Pancreas (tissue), 10 donors: ENCODE measurements at regions not wholly inside any gene's neighbourhood (a gene's known extent, or its start where the extent isn't known, plus 50 kb on each side); places are given as distances from the start of the nearest gene placed in this dataset.
"Not testable (repeated sequence)": the region's sequence is repeated elsewhere in the genome, so short reads cannot be mapped to it uniquely, and the experiment has no call there.

Experiments used
- ATAC-seq, 4 donors: fragments of 200-7000 bp; cut with Tn5 transposase; one replicate each; pipeline versions ENCODE4 v1.8.0 to v1.9.1; 2020; ENCODE audit warnings: mild to moderate bottlenecking in 4 of 4, moderate library complexity in 4 of 4
- DNase-seq, 6 donors: peaks; one replicate each; pipeline ENCODE4 v3.0.0-alpha.2; 2020
- FAIRE-seq: peaks from 2 replicates; lab custom pipeline; 2012; peaks lifted over from hg19 to GRCh38; lab: Jason Lieb, UNC
- H3K27ac ChIP-seq, 4 donors: fragments of 200-600 bp; sonication (generic); 1 replicate in 3 of 4; 2 replicates in 1 of 4; pipeline versions ENCODE4 v1.5.0 to v1.8.0; 2020
- H3K27me3 ChIP-seq, 4 donors: fragments of 200-600 bp; one replicate each; pipeline ENCODE4 v1.8.0; 2021
- H3K36me3 ChIP-seq, 3 donors: fragments of 200-600 bp; sonication (generic) in 1 of 3; one replicate each; pipeline versions ENCODE4 v1.5.0 to v1.8.0; 2020 to 2021
- H3K4me1 ChIP-seq, 3 donors: fragments of 200-600 bp; one replicate each; pipeline ENCODE4 v1.8.0; 2021
- H3K4me3 ChIP-seq, 4 donors: fragments of 200-600 bp; sonication (generic) in 2 of 4; one replicate each; pipeline versions ENCODE4 v1.5.0 to v1.8.0; 2020 to 2021
- H3K9me3 ChIP-seq, 4 donors: fragments of 200-600 bp; one replicate each; pipeline ENCODE4 v1.8.0; 2021
- WGBS, 2 donors: extraction: QIAGEN DNeasy Blood & Tissue Kit; methylation state at CpG; one replicate each; pipeline ENCODE4 v1.1.7; 2013; 5-methylcytosine and 5-hydroxymethylcytosine counted together
- intact Hi-C, 3 donors: fragments of 100-400 bp; cut with DNase I; formaldehyde crosslinking; loops; one replicate each; pipeline versions ENCODE4 v1.11.1 to v1.14.2; 2022
- TF ChIP-seq, protein P1 (sequence below), 4 donors: fragments of 200-600 bp; sonication (generic) in 3 of 4; IDR thresholded peaks; one replicate each; pipeline versions ENCODE4 v1.5.0 to v1.8.0; 2021; ENCODE audit warnings: antibody characterized with exemption in 4 of 4
- donor health status: healthy with polysubstance abuse.
- donor health status: DM: no; HTN: no; CAD: no; lungs with moderate emphysema.
- donor health status: DM: no; HTN: no; CAD: no.
- donor health status: control.
- donor health status: control.
- donor health status: Bipolar disorder and iron deficiency.
- donor health status: DM: yes; HTN: yes; CAD: no.
- donor health status: DM: no; HTN: no; CAD: no.
- donor health status: DM: no; HTN: no; CAD: no.
- donor health status: DM: yes; HTN: yes; CAD: no.

DNA sequence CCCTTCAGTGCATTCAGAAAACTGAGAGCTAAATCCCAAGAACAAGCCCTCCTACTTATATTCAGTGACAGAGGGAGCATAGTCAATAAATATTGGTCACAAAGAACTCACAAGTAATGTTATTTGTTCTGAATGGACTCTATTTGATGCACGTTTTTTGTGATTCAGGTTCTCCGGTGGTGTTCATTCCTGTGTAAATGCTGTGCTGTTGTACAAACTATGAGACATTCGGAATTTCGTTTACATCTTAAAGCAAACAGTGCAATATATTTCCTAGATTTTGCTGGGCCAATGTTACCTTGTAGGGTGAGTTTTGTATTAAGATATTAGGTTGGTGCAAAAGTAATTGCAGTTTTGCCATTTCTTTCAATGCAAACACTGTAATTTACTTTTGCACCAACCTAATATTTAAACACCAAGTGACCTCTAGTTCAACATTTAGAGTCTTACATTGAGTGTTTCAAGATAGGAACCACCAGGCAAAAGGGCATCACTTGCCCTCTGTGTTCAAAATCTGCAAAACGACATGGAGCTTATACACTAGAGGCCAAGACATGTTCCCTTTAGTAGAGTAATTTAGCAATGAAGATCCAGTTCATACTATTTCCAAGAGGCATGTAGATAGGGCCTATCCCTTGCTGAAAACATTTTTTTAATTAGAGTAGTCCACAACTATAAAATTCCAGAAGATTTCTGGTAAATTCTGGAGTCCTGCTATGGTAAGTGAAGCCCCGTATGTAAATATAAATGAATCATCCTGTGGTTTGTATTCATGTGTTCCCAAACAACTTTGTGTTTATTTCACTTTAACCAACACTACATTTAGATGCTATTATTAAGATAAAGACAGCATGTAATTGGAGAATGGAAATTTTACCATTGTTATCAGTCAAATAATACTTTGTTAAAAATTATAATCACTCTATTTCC is 444.0 kb upstream of the PTGER4 start:
- 69 to 72% methylated on average over 6 of the region's 6 CpGs for WGBS, 2 donors
- no peak for ATAC-seq
- Histone ChIP-seq H3K27ac (no peak overlapping the region), H3K9me3 (no peaks in the 10 kb centered on the region), H3K4me3 (no peak overlapping the region), H3K36me3 (no peaks in the 10 kb centered on the region), H3K4me1 (no peaks in the 10 kb centered on the region), H3K27me3 (no peaks in the 10 kb centered on the region)
- TF ChIP-seq, protein P1, sequence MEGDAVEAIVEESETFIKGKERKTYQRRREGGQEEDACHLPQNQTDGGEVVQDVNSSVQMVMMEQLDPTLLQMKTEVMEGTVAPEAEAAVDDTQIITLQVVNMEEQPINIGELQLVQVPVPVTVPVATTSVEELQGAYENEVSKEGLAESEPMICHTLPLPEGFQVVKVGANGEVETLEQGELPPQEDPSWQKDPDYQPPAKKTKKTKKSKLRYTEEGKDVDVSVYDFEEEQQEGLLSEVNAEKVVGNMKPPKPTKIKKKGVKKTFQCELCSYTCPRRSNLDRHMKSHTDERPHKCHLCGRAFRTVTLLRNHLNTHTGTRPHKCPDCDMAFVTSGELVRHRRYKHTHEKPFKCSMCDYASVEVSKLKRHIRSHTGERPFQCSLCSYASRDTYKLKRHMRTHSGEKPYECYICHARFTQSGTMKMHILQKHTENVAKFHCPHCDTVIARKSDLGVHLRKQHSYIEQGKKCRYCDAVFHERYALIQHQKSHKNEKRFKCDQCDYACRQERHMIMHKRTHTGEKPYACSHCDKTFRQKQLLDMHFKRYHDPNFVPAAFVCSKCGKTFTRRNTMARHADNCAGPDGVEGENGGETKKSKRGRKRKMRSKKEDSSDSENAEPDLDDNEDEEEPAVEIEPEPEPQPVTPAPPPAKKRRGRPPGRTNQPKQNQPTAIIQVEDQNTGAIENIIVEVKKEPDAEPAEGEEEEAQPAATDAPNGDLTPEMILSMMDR (IDR thresholded peaks at IDR 0.05) = no peak
- FAIRE-seq = no peak
- DNase-seq = no peak
- intact Hi-C loops = no loop called here

DNA sequence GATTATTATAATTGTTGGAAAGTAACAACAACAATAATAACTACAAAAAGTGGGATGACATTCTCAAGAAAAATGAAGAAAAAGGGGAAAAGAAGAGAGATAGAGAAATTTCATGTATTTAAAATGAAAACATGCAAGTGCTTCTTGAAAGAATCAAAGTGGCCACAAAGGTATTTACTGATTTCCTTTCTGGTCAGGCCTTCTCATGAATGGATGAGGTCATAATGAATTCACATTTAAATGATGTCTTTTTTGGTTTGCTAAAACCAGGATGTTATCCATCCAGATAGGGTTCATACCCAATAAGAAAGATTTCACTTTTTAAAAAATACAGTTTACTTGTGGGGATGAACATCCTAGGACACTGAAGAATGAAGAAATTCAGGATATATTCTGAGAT is 446.4 kb upstream of the PTGER4 start:
- DNase-seq (no peak), FAIRE-seq (no peak), ATAC-seq (no peak)
- intact Hi-C loops = no loop called here
- Histone ChIP-seq H3K4me1 (no peaks in the 10 kb centered on the region), H3K36me3 (no peaks in the 10 kb centered on the region), H3K27ac (no peak overlapping the region), H3K27me3 (no peaks in the 10 kb centered on the region), H3K4me3 (no peak overlapping the region), H3K9me3 (no peaks in the 10 kb centered on the region)
- TF ChIP-seq, protein P1 (IDR thresholded peaks at IDR 0.05) = no peak

DNA sequence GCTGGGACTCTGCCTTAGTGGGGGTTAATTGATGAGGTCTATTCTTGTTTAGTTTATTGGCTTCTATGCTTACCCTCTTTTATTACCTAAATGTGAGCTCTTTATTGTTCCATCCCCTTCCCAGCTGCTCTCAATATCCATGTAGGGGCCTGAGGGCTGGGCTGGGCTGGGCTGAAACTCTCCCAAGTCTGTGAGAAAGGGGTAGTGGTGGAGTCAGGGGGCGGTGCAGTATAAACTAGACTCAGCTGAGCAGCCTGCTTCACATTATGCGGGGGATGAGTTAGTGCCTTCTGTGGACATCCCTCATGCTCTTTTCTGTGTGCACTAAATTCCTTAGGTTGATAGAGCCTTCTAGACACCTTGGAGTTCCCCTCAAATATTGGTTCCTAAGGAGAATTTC is 451.8 kb upstream of the PTGER4 start:
- Histone ChIP-seq H3K4me1 (no peaks in the 10 kb centered on the region), H3K9me3 (no peaks in the 10 kb centered on the region), H3K27ac (no peak overlapping the region), H3K4me3 (no peak overlapping the region), H3K27me3 (no peaks in the 10 kb centered on the region), H3K36me3 (no peaks in the 10 kb centered on the region)
- intact Hi-C loops = no loop called here
- FAIRE-seq (no peak), DNase-seq (no peak), ATAC-seq (no peak)
- TF ChIP-seq, protein P1 (IDR thresholded peaks at IDR 0.05) = no peak
- WGBS, 2 donors = 96 to 98% methylated on average over 2 of the region's 2 CpGs

DNA sequence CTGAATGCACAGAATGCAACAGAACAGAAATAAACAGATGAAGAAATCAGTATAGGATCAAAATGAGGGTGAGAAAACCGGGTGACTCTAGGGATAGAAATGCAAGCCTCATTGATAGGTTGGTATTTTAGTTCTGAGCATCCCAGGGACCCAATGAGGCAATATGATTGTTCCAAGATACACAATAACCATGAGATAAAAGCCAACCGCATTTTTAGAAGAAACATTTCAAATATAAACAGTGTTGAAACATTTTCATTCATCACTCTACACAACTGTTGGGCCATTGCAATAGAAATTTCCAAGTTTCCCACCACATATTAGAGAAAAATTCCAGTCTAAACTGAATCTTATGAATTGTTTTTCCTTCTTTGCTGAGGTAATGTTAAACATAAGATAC is 452.3 kb upstream of the PTGER4 start:
- Histone ChIP-seq H3K27ac (no peak overlapping the region), H3K9me3 (no peaks in the 10 kb centered on the region), H3K4me3 (no peak overlapping the region), H3K36me3 (no peaks in the 10 kb centered on the region), H3K4me1 (no peaks in the 10 kb centered on the region), H3K27me3 (no peaks in the 10 kb centered on the region)
- intact Hi-C loops = no loop called here
- WGBS, 2 donors = 59 to 65% methylated on average over 2 of the region's 2 CpGs
- FAIRE-seq (no peak), DNase-seq (no peak), ATAC-seq (no peak)
- TF ChIP-seq, protein P1 (IDR thresholded peaks at IDR 0.05) = no peak

DNA sequence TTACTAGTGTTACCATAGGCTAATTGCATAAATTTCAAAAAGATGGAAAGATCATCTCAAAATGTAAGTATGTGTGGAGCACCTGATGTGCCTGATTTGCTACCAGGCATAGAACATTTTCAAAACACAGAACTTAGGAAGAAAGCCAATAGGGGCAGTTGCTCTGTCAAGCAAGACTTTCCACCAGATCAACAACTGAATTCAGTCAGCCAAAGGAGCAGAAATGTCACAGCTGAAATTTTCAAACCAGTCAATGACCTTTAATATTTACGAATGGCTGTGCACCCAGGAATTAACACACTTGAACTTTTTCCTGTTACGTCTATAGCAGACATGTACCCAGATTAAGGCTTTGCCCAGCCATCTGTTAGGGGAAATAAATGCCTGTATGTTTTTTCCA is 452.8 kb upstream of the PTGER4 start:
- Histone ChIP-seq H3K27ac (no peak overlapping the region), H3K27me3 (no peaks in the 10 kb centered on the region), H3K4me3 (no peak overlapping the region), H3K4me1 (no peaks in the 10 kb centered on the region), H3K9me3 (no peaks in the 10 kb centered on the region), H3K36me3 (no peaks in the 10 kb centered on the region)
- DNase-seq = no peak
- intact Hi-C loops = no loop called here
- 23 to 45% methylated on average over 2 of the region's 2 CpGs for WGBS, 2 donors
- FAIRE-seq = no peak
- ATAC-seq = peak in 1 of 4 donors; percentile 50
- TF ChIP-seq, protein P1 (IDR thresholded peaks at IDR 0.05) = no peak

DNA sequence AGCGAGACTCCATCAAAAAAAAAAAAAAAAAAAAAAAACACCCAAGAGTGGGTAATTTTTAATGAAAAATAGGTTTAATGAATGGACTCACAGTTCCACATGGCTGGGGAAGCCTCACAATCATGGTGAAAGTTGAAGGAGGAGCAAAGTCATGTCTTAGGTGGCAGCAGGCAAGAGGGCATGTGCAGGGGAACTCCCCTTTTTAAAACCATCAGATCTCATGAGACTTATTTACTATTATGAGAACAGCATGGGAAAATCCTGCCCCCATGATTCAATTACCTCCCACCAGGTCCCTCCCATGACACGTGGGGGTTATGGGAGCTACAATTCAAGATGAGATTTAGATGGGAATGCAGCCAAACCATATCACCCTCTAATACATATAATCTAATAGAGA is 454.6 kb upstream of the PTGER4 start:
- FAIRE-seq, H3K4me1 ChIP-seq, DNase-seq, H3K4me3 ChIP-seq, ATAC-seq, H3K27me3 ChIP-seq, H3K27ac ChIP-seq, H3K9me3 ChIP-seq, H3K36me3 ChIP-seq, intact Hi-C loops: not testable (repeated sequence)
- WGBS, 2 donors = 90 to 94% methylated on average over 2 of the region's 2 CpGs
